OCI-M2 (cell line): ENCODE measurements at regions not wholly inside any gene's neighbourhood (a gene's known extent, or its start where the extent isn't known, plus 50 kb on each side); places are given as distances from the start of the nearest gene placed in this dataset.

Experiments used
- DNase-seq: peaks from one replicate; lab custom pipeline; 2025; ENCODE audit not compliant: unreplicated experiment; lab: John Stamatoyannopoulos, UW

DNA sequence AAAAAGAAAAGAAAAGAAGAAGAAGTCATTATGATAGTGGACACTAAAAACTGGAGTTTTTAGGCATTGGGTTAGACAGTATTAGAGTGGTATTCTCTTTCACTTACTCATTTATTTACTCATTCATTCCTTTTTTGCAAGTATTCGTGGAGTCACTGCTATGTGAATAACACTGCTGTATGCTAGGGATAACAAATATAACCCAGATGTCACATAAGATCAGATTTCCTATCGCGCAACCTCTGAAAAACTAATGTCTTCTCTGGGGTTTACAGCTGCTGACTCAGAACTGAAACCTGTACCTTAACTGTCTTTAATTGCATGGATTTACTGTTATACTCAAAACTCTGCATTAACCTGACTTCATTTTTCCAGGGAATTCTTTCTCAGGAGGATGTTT is 353.7 kb downstream of the LRIG3 start:
- DNase-seq = no peak

GRCh38 chr12:58567189-58567588 is 353.1 kb downstream of the LRIG3 start:
- DNase-seq = no peak

- DNase-seq = no peak
Observed at GRCh38 chr12:58570411-58570810, 349.9 kb downstream of the LRIG3 start.

DNA sequence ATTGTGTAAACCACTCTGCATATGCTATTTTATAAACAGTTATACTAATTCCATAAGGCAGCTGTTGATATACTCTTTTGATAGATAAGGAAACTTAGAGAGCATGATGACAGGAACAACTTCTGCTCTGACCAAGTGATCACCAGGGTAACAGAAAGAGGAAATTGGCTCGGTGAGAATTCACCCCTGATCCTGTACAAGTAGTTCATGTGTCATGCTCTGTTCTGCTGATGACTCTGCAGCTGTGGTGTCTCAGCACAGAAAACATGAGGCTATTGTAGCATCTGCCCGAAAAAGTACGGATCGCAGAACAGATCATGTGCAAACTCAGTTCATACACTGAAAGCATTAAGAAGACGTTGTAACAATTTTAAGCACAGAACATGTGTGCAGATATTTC is 345.0 kb downstream of the LRIG3 start:
- peak; percentile 48 for DNase-seq

DNA sequence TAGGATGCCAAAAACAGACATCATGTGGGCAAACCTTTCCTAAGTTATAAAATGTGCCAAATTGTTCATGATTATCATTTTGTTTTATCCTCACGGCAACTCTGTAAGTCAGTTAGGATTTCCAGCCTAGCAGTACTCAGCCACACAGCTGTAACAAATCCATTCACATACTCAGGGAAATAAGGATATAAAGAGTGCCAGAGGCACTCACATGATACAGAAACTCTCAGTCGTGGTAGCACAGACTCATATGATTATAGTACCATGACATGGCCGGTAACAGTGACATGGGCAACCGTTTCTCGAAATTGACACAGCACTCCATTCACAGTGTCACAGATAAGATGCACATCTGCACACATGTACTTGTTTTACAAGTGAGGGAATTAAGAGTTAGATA is 344.2 kb downstream of the LRIG3 start:
- DNase-seq = no peak

- no peak for DNase-seq
Observed at GRCh38 chr12:58576916-58577315, 343.4 kb downstream of the LRIG3 start.

- DNase-seq = no peak
Observed at GRCh38 chr12:58580095-58580494, 340.2 kb downstream of the LRIG3 start.

DNA sequence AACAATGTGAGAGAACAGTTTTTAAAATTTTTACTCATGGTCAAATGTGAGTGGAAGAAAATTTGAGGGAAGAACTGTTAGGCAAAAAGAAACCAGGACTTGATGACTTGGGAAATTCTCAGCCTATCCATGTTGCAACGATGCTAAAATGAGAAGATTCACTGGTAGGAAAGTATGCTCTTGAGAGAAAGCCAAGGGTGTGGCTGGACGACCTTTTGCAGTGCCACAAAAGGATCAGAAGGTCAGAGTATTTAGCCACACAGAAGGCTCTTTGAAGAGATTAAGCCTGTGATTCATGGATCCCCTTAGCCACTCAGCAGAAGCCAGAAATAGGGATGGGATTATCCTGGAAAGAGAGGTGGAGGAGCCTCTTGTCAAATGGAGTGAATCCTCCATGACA is 336.8 kb downstream of the LRIG3 start:
- no peak for DNase-seq

GRCh38 chr12:58583940-58584339 is 336.4 kb downstream of the LRIG3 start:
- DNase-seq = no peak

- no peak for DNase-seq
Observed at GRCh38 chr12:58584880-58585279, 335.4 kb downstream of the LRIG3 start.

DNA sequence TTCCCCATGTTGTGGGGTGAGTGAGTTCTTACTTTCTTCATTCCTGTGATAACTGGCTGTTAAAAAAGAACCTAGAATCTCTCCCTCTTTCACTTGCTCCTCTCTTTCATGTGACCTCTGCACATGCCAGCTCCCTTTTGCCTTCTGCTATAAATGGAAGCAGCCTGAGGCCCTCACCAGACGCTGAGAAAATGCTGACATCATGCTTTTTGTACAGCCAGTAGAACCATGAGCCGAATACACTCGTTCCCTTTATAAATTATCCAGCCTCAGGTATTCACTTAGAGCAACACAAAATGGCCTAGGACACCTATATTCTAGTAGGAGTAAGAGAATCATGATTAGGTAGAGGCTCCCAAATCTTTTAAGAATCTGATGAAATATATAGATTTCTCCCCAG is 333.5 kb downstream of the LRIG3 start:
- no peak for DNase-seq

DNA sequence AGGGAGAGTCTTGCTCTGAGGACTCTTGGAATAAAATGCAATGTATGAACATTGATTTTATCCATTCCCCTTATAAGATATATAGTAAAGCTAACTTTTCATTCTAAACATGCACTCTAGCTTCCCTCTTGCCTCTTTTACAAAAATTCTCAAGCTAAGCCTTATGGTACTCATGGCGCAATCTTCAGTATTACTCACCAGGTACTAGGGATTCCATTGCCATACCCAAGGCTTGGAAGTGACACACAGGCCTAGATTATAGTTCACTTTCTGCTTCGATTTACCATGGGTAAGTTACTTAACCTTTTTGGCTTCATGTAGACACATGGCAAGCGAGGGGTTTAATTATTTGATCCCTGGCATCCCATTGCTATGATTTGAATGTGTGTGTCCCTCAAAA is 331.5 kb downstream of the LRIG3 start:
- DNase-seq = no peak

- DNase-seq = no peak
Observed at GRCh38 chr12:58592475-58593207, 327.7 kb downstream of the LRIG3 start.

- no peak for DNase-seq
Observed at GRCh38 chr12:58593557-58594304, 326.6 kb downstream of the LRIG3 start.

- no peak for DNase-seq
Observed at GRCh38 chr12:58596381-58596780, 323.9 kb downstream of the LRIG3 start.

DNA sequence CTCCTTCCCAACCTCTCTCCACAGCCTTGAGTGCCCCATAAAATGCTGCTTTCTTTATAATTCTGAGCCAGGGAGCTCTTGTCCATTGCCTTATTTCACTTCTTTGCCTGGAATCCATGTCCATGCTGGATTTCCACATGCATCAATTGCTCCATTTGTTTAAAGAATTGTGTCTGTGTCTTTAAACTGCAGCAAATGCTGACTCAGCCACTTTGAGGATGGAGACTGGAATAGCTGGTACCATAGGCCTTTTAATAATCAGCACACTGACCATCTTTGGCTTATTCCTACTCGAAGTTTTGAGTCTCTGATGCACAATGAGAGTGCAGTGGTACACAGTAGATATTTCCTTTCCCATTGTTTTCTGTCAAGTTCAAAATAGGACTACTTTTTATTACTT is 318.8 kb downstream of the LRIG3 start:
- DNase-seq = no peak

GRCh38 chr12:58602179-58602578 is 318.1 kb downstream of the LRIG3 start:
- DNase-seq = no peak

DNA sequence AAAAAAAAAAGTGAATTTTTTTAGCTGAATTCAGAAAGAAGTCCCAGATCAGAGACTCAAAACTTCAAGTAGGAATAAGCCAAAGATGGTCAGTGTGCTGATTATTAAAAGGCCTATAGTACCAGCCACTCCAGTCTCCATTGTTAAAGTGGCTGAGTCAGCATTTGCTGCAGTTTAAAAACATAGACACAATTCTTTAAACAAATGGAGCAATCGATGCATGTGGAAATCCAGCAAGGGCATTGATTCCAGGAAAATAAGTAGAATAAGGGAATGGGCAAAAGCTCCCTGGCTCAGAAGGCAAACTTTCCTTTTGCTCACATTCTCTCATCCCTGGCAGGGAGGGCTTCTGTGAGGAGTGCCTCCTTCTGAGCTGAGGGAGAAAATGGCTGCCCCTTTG is 317.6 kb downstream of the LRIG3 start:
- DNase-seq = no peak

DNA sequence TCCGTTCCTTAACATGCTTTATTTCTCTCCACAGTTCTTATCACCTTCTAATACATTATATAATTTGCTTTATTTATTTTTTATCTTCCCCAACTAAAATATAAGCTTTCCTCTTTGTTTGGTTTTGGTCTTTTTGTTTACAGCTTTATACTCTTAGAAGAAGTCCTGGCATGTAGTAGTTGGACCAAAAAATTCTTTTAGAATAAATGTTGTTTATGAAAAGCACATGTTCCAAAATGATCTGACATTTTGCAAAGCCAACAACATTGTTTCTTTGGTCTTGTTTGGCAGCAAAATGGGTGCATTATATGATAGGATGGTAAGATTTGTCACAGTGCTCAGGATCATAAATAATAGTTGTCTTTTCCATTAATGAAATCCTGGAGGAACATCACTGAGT is 312.5 kb downstream of the LRIG3 start:
- DNase-seq = no peak

GRCh38 chr12:58608711-58609110 is 311.6 kb downstream of the LRIG3 start:
- DNase-seq = no peak

DNA sequence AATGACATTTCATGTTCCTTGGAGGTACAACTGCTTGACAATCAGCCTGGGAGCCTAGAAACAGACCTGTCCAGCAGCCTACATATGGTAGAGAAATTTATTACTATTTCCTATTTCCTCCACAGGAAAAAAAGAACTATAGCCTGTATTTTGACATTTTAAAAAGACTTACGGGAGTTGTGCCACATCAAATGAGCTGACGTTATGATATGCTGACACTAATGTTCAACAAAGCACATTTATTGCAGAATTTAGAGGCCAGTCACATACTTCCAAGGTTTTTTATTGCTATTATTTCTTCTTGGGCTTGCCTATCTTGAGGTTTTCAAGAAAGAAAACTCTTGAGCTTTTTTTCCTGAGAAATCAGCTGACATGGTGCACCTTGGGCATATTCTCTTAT is 305.3 kb downstream of the LRIG3 start:
- no peak for DNase-seq

DNA sequence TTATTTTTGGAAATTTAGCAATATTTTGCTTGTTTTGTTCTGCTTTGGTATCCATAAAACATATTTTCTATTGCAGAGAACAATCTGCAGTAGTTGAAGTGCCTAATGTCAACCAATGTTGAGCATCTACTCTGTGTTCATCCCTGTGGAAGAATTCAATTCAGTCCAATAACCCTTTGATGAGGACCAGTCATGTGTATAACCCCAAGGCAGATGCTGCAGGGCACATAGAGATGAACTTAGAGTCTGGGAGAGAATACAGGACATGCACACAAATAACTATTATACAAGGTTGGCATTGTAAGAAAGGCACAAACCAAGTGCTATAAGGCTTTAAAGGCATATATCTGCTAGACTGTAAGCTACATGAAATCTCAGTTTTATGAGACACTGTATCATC is 304.7 kb downstream of the LRIG3 start:
- no peak for DNase-seq

- no peak for DNase-seq
Observed at GRCh38 chr12:58616618-58617017, 303.7 kb downstream of the LRIG3 start.
